ENCODE measurements at regions not wholly inside any gene's neighbourhood (a gene's known extent, or its start where the extent isn't known, plus 50 kb on each side); places are given as distances from the start of the nearest gene placed in this dataset.

- Histone ChIP-seq H3K27me3 (ENCODE audit: insufficient read depth, low read length) (no peaks in the 10 kb centered on the region), H3K9ac (ENCODE audit: low read depth, low read length) (no peak overlapping the region), H3K4me3 (ENCODE audit: low read length) (no peak overlapping the region), H3K36me3 (ENCODE audit: insufficient read depth, low read length) (no peaks in the 10 kb centered on the region), H3K27ac (ENCODE audit: low read depth, low read length) (no peak overlapping the region), H3K4me1 (ENCODE audit: insufficient read depth, low read length) (no peaks in the 10 kb centered on the region), H3K9me3 (ENCODE audit: insufficient read depth, low read depth, low read length) (no peaks in the 10 kb centered on the region)
- WGBS = 77% methylated on average over 3 of the region's 4 CpGs
These were observed 389.9 kb downstream of the RFC3 start for GRCh38 chr13:34207872-34208271.

- H3K4me1 ChIP-seq (ENCODE audit: insufficient read depth, low read length) = no peaks in the 10 kb centered on the region
- no peak overlapping the region for H3K9ac ChIP-seq (ENCODE audit: low read depth, low read length)
- no peaks in the 10 kb centered on the region for H3K27me3 ChIP-seq (ENCODE audit: insufficient read depth, low read length)
- H3K4me3 ChIP-seq (ENCODE audit: low read length) = no peak overlapping the region
- no CpG with 5 or more reads among the region's 1 CpG for WGBS
- H3K9me3 ChIP-seq (ENCODE audit: insufficient read depth, low read depth, low read length) = no peaks in the 10 kb centered on the region
- no peak overlapping the region for H3K27ac ChIP-seq (ENCODE audit: low read depth, low read length)
- H3K36me3 ChIP-seq (ENCODE audit: insufficient read depth, low read length) = no peaks in the 10 kb centered on the region
These were observed 390.4 kb downstream of the RFC3 start for GRCh38 chr13:34208336-34208735.

- WGBS = no CpG with 5 or more reads among the region's 1 CpG
- H3K36me3 ChIP-seq (ENCODE audit: insufficient read depth, low read length) = no peaks in the 10 kb centered on the region
These were observed 392.4 kb downstream of the RFC3 start for GRCh38 chr13:34210341-34210740.

GRCh38 chr13:34214686-34215085 lies 396.7 kb downstream of the RFC3 start:
- Histone ChIP-seq H3K4me1 (ENCODE audit: insufficient read depth, low read length) (no peaks in the 10 kb centered on the region), H3K27me3 (ENCODE audit: insufficient read depth, low read length) (no peaks in the 10 kb centered on the region), H3K9me3 (ENCODE audit: insufficient read depth, low read depth, low read length) (no peaks in the 10 kb centered on the region), H3K9ac (ENCODE audit: low read depth, low read length) (no peak overlapping the region), H3K4me3 (ENCODE audit: low read length) (no peak overlapping the region), H3K27ac (ENCODE audit: low read depth, low read length) (no peak overlapping the region), H3K36me3 (ENCODE audit: insufficient read depth, low read length) (no peaks in the 10 kb centered on the region)
- 96% methylated on average over 2 of the region's 2 CpGs for WGBS

More at GRCh38 chr13:34210341-34210740, 392.4 kb downstream of the RFC3 start:
- Histone ChIP-seq H3K27me3 (ENCODE audit: insufficient read depth, low read length) (no peaks in the 10 kb centered on the region), H3K27ac (ENCODE audit: low read depth, low read length) (no peak overlapping the region), H3K9ac (ENCODE audit: low read depth, low read length) (no peak overlapping the region), H3K4me3 (ENCODE audit: low read length) (no peak overlapping the region), H3K9me3 (ENCODE audit: insufficient read depth, low read depth, low read length) (no peaks in the 10 kb centered on the region), H3K4me1 (ENCODE audit: insufficient read depth, low read length) (no peaks in the 10 kb centered on the region)

DNA sequence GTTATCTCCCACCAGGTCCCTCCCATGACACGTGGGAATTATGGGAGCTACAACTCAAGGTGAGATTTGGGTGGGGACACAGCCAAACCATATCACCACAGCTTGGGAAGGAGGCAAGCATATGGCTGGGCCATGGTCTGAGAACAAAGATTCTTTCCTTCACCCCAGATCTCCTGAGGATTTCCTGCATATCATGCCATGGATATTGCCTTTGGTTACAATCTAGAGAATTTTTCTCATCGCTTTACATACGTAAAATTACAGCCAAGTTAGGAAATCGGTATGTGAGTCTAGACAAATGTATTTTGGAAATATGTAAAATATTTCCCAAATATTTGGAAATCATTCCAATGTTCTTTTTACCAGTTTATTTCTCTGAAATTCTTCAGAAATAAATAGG lies 398.3 kb downstream of the RFC3 start:
- WGBS = 100% methylated on average over 3 of the region's 4 CpGs
- Histone ChIP-seq H3K9me3 (ENCODE audit: insufficient read depth, low read depth, low read length) (no peaks in the 10 kb centered on the region), H3K27me3 (ENCODE audit: insufficient read depth, low read length) (no peaks in the 10 kb centered on the region), H3K27ac (ENCODE audit: low read depth, low read length) (no peak overlapping the region), H3K4me3 (ENCODE audit: low read length) (no peak overlapping the region), H3K9ac (ENCODE audit: low read depth, low read length) (no peak overlapping the region), H3K4me1 (ENCODE audit: insufficient read depth, low read length) (no peaks in the 10 kb centered on the region), H3K36me3 (ENCODE audit: insufficient read depth, low read length) (no peaks in the 10 kb centered on the region)

GRCh38 chr13:34217343-34218025 lies 399.5 kb downstream of the RFC3 start:
- H3K27ac ChIP-seq (ENCODE audit: low read depth, low read length) = no peak overlapping the region
- no peak overlapping the region for H3K4me3 ChIP-seq (ENCODE audit: low read length)
- H3K9me3 ChIP-seq (ENCODE audit: insufficient read depth, low read depth, low read length) = no peaks in the 10 kb centered on the region
- 98% methylated on average over 11 of the region's 12 CpGs for WGBS
- H3K9ac ChIP-seq (ENCODE audit: low read depth, low read length) = no peak overlapping the region
- no peaks in the 10 kb centered on the region for H3K4me1 ChIP-seq (ENCODE audit: insufficient read depth, low read length)
- H3K36me3 ChIP-seq (ENCODE audit: insufficient read depth, low read length) = no peaks in the 10 kb centered on the region
- no peaks in the 10 kb centered on the region for H3K27me3 ChIP-seq (ENCODE audit: insufficient read depth, low read length)

GRCh38 chr13:34223984-34224383 lies 406.0 kb downstream of the RFC3 start:
- H3K4me3 ChIP-seq (ENCODE audit: low read length) = no peak overlapping the region
- 88% methylated on average over 2 of the region's 2 CpGs for WGBS
- H3K27ac ChIP-seq (ENCODE audit: low read depth, low read length) = no peak overlapping the region
- H3K36me3 ChIP-seq (ENCODE audit: insufficient read depth, low read length) = no peaks in the 10 kb centered on the region
- H3K27me3 ChIP-seq (ENCODE audit: insufficient read depth, low read length) = no peaks in the 10 kb centered on the region
- no peak overlapping the region for H3K9ac ChIP-seq (ENCODE audit: low read depth, low read length)
- H3K4me1 ChIP-seq (ENCODE audit: insufficient read depth, low read length) = no peaks in the 10 kb centered on the region
- H3K9me3 ChIP-seq (ENCODE audit: insufficient read depth, low read depth, low read length) = peaks cover 8% of the 10 kb centered on the region; the same call in 1 of the 2 replicates

- Histone ChIP-seq H3K9me3 (ENCODE audit: insufficient read depth, low read depth, low read length) (peaks cover 8% of the 10 kb centered on the region; the same call in 1 of the 2 replicates), H3K4me1 (ENCODE audit: insufficient read depth, low read length) (no peaks in the 10 kb centered on the region), H3K27me3 (ENCODE audit: insufficient read depth, low read length) (no peaks in the 10 kb centered on the region), H3K4me3 (ENCODE audit: low read length) (no peak overlapping the region), H3K9ac (ENCODE audit: low read depth, low read length) (no peak overlapping the region), H3K36me3 (ENCODE audit: insufficient read depth, low read length) (no peaks in the 10 kb centered on the region), H3K27ac (ENCODE audit: low read depth, low read length) (no peak overlapping the region)
- 96% methylated on average over 10 of the region's 10 CpGs for WGBS
These were observed 406.9 kb downstream of the RFC3 start for GRCh38 chr13:34224877-34225276.

DNA sequence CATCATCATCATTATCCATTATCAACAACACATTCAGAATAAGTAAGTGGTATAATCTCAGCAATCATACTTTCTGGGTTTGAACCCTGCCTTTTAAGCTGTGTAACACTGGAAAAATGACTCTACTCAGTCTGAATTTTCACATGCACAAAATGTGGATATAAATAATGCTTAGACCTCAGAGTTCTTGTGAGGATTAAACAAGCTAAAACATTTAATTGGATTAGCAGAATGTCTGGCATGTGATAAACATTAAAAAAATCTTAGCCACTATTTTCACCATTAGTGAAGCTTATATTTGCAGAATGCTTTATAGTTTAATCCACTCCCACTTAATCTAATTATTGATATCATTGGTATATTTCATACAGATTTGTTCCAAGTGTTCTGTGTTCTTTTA lies 412.3 kb downstream of the RFC3 start:
- no peaks in the 10 kb centered on the region for H3K36me3 ChIP-seq (ENCODE audit: insufficient read depth, low read length)
- H3K27ac ChIP-seq (ENCODE audit: low read depth, low read length) = no peak overlapping the region
- H3K4me1 ChIP-seq (ENCODE audit: insufficient read depth, low read length) = no peaks in the 10 kb centered on the region
- H3K9ac ChIP-seq (ENCODE audit: low read depth, low read length) = no peak overlapping the region
- H3K9me3 ChIP-seq (ENCODE audit: insufficient read depth, low read depth, low read length) = peaks cover 8% of the 10 kb centered on the region; the same call in 1 of the 2 replicates
- no peaks in the 10 kb centered on the region for H3K27me3 ChIP-seq (ENCODE audit: insufficient read depth, low read length)
- no peak overlapping the region for H3K4me3 ChIP-seq (ENCODE audit: low read length)

DNA sequence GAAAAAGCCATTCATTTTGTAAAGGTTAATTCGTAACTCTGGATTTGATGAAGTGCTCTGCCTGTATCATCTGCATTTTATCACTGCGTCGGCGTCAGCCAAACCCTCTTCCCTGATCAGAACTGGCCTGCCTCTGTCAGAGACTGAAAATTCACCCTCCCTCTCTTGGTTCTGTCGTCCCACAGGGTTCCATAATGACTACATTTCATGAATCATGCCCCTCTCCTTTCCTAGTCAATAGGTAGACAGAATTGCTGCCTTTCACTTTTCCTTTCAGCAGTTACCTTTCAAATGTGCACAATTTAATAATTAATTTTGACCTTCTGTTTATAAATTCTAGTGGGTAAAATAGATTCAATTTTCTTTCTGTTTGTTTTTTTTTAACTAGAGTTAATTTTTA lies 423.4 kb downstream of the RFC3 start:
- WGBS = 91% methylated on average over 5 of the region's 5 CpGs
- Histone ChIP-seq H3K27ac (ENCODE audit: low read depth, low read length) (no peak overlapping the region), H3K36me3 (ENCODE audit: insufficient read depth, low read length) (no peaks in the 10 kb centered on the region), H3K9ac (ENCODE audit: low read depth, low read length) (no peak overlapping the region), H3K4me1 (ENCODE audit: insufficient read depth, low read length) (no peaks in the 10 kb centered on the region), H3K9me3 (ENCODE audit: insufficient read depth, low read depth, low read length) (peaks cover 7% of the 10 kb centered on the region; the same call in 1 of the 2 replicates), H3K27me3 (ENCODE audit: insufficient read depth, low read length) (no peaks in the 10 kb centered on the region), H3K4me3 (ENCODE audit: low read length) (no peak overlapping the region)

- peaks cover 7% of the 10 kb centered on the region; the same call in 1 of the 2 replicates for H3K9me3 ChIP-seq (ENCODE audit: insufficient read depth, low read depth, low read length)
- no peak overlapping the region for H3K27ac ChIP-seq (ENCODE audit: low read depth, low read length)
These were observed 425.5 kb downstream of the RFC3 start for GRCh38 chr13:34243403-34243802.

DNA sequence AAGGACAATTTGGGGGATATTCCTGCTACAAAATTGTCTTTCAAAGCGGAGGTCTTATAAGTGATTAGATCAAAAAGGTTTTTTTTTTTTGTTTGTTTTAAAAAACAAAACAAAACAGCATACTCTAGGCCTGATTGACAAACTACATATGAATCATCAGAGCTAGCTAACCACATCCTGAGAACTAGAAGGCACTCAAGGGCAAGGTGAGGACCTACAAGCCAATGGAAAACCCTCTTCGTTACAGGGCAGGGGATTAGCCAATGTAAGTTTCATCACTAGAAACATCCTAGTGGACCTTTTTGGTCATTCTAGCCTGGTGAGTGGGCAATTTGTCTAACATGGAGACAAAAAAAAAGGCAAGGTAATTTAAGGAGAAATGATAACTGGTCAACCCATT lies 428.6 kb downstream of the RFC3 start:
- Histone ChIP-seq H3K36me3 (ENCODE audit: insufficient read depth, low read length) (no peaks in the 10 kb centered on the region), H3K27ac (ENCODE audit: low read depth, low read length) (no peak overlapping the region), H3K9me3 (ENCODE audit: insufficient read depth, low read depth, low read length) (no peaks in the 10 kb centered on the region), H3K4me1 (ENCODE audit: insufficient read depth, low read length) (no peaks in the 10 kb centered on the region), H3K27me3 (ENCODE audit: insufficient read depth, low read length) (no peaks in the 10 kb centered on the region), H3K9ac (ENCODE audit: low read depth, low read length) (no peak overlapping the region), H3K4me3 (ENCODE audit: low read length) (no peak overlapping the region)
- WGBS = 96% methylated on average over 1 of the region's 2 CpGs

More at GRCh38 chr13:34243403-34243802, 425.5 kb downstream of the RFC3 start:
- Histone ChIP-seq H3K27me3 (ENCODE audit: insufficient read depth, low read length) (no peaks in the 10 kb centered on the region), H3K36me3 (ENCODE audit: insufficient read depth, low read length) (no peaks in the 10 kb centered on the region), H3K9ac (ENCODE audit: low read depth, low read length) (no peak overlapping the region), H3K4me1 (ENCODE audit: insufficient read depth, low read length) (no peaks in the 10 kb centered on the region), H3K4me3 (ENCODE audit: low read length) (no peak overlapping the region)
- WGBS = 90% methylated on average over 2 of the region's 3 CpGs
